A549 (cell line): ENCODE measurements at regions not wholly inside any gene's neighbourhood (a gene's known extent, or its start where the extent isn't known, plus 50 kb on each side); places are given as distances from the start of the nearest gene placed in this dataset.

Experiments
- CTCF ChIP-seq: fragments of >200 bp; sonication (Bioruptor Twin); formaldehyde crosslinking; IDR thresholded peaks from 3 replicates; pipeline ENCODE4 v1.5.1; 2016
- POLR2A ChIP-seq: IDR thresholded peaks from 2 replicates; pipeline ENCODE4 v1.6.1; 2012; ENCODE audit warnings: mild to moderate bottlenecking, low read length

DNA sequence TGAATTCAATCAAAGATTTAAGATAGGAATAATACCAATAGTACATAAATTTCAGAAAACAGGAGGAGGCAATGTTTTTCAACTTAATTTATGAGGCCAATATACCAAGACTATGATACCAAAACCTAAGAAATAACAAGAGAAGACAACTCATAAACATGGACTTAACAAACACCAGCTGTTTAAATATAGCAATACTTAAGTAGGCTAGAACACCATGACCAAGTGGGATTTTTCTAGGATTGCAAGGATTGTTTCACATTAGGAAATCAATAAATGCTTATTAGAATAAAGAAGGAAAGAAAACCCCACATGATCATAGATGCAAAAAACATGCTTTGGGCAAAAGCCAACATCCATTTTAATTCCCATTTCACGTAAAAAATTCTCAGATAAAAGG is 355.1 kb downstream of the EPM2A start:
- TF ChIP-seq CTCF (no peak), POLR2A (no peak)
